Lung (tissue), 11 donors: ENCODE measurements at regions not wholly inside any gene's neighbourhood (a gene's known extent, or its start where the extent isn't known, plus 50 kb on each side); places are given as distances from the start of the nearest gene placed in this dataset.
A peak's percentile ranks its signal among the peaks of the same experiment; 100 is the strongest.

Experiments used
- ATAC-seq: fragments of 200-7000 bp; cut with Tn5 transposase; one replicate; pipeline ENCODE4 v1.9.1; 2020; ENCODE audit warnings: moderate number of reproducible peaks; ENCODE audit not compliant: insufficient read depth, low FRiP score
- DNase-seq, 3 donors: peaks; one replicate each; pipeline ENCODE4 v3.0.0-alpha.2; 2013 to 2017
- H3K27ac ChIP-seq, 2 donors: one replicate each; pipeline ENCODE4 v1.5.1; 2013; ENCODE audit warnings: mild to moderate bottlenecking in 2 of 2, moderate library complexity in 2 of 2, control low read depth in 1 of 2, inconsistent platforms in 1 of 2, low read depth in 1 of 2, low read length in 1 of 2
- H3K27me3 ChIP-seq, 3 donors: one replicate each; pipeline ENCODE4 v1.5.1; 2013; ENCODE audit warnings: low read length in 2 of 3; ENCODE audit not compliant: control insufficient read depth in 3 of 3, insufficient read depth in 3 of 3
- H3K36me3 ChIP-seq, 4 donors: one replicate each; pipeline ENCODE4 v1.5.1; 2013; ENCODE audit warnings: low read length in 4 of 4, mild to moderate bottlenecking in 1 of 4, moderate library complexity in 1 of 4; ENCODE audit not compliant: control insufficient read depth in 4 of 4, insufficient read depth in 4 of 4
- H3K4me1 ChIP-seq, 5 donors: one replicate each; pipeline ENCODE4 v1.5.1; 2013; ENCODE audit warnings: low read length in 5 of 5, mild to moderate bottlenecking in 2 of 5, moderate library complexity in 1 of 5; ENCODE audit not compliant: control insufficient read depth in 5 of 5, insufficient read depth in 5 of 5
- H3K4me3 ChIP-seq: one replicate; pipeline ENCODE4 v1.5.1; 2013; ENCODE audit warnings: mild to moderate bottlenecking, control low read depth, moderate library complexity
- H3K9ac ChIP-seq, 2 donors: one replicate each; pipeline ENCODE4 v1.5.1; 2013; ENCODE audit warnings: low read length in 2 of 2, control low read depth in 1 of 2; ENCODE audit not compliant: insufficient read depth in 1 of 2
- H3K9me3 ChIP-seq, 4 donors: one replicate each; pipeline ENCODE4 v1.5.1; 2013; ENCODE audit warnings: low read length in 3 of 4, mild to moderate bottlenecking in 1 of 4, moderate library complexity in 1 of 4; ENCODE audit not compliant: control insufficient read depth in 4 of 4, insufficient read depth in 3 of 4
- CTCF ChIP-seq: IDR thresholded peaks from 2 replicates; pipeline ENCODE4 v1.5.1; 2012; ENCODE audit warnings: mild to moderate bottlenecking; ENCODE audit errors: control extremely low read depth, extremely low read depth
- WGBS, 2 donors: extraction: QIAGEN DNeasy Blood & Tissue Kit; methylation state at CpG; one replicate each; pipeline ENCODE4 v1.1.7; 2013; 5-methylcytosine and 5-hydroxymethylcytosine counted together
- donor health status: control.
- donor health status: control.
- donor health status: Bipolar disorder and iron deficiency.
- donor health status: healthy.
- donor health status: DM: yes; HTN: yes; CAD: no.

GRCh38 chr13:39913928-39914327, 258.5 kb downstream of the COG6 start:
- Histone ChIP-seq H3K27ac (peak overlapping the region in 1 of 2 donors; percentile 42), H3K9ac (no peak overlapping the region), H3K4me3 (no peak overlapping the region), H3K27me3 (peaks cover 0 to 2% (median 0%) of the 10 kb centered on the region in 3 donors), H3K36me3 (no peaks in the 10 kb centered on the region), H3K4me1 (peaks cover 0 to 14% (median 2%) of the 10 kb centered on the region in 5 donors), H3K9me3 (no peaks in the 10 kb centered on the region)
- peak in 1 of 3 donors; percentile 22 for DNase-seq
- WGBS, 2 donors = 44 to 47% methylated on average over 2 of the region's 2 CpGs
- no peak for ATAC-seq
- no peak for TF ChIP-seq CTCF

- ATAC-seq = no peak
- no peak overlapping the region for H3K27ac ChIP-seq
- TF ChIP-seq CTCF = no peak
Observed at GRCh38 chr13:39915418-39915817, 260.0 kb downstream of the COG6 start.

GRCh38 chr13:39916330-39916729, 260.9 kb downstream of the COG6 start:
- DNase-seq (no peak), ATAC-seq (no peak)
- no peaks in the 10 kb centered on the region for H3K36me3 ChIP-seq
- H3K9ac ChIP-seq = no peak overlapping the region
- H3K9me3 ChIP-seq = peaks cover 0 to under 1% (median 0%) of the 10 kb centered on the region in 4 donors
- H3K27ac ChIP-seq = no peak overlapping the region
- WGBS, 2 donors = 96 to 97% methylated on average over 2 of the region's 2 CpGs
- TF ChIP-seq CTCF = no peak
- H3K4me3 ChIP-seq = no peak overlapping the region
- peaks cover 0 to 5% (median 2%) of the 10 kb centered on the region in 5 donors for H3K4me1 ChIP-seq
- H3K27me3 ChIP-seq = peaks cover 0 to 2% (median 0%) of the 10 kb centered on the region in 3 donors

More at GRCh38 chr13:39915418-39915817, 260.0 kb downstream of the COG6 start:
- H3K36me3 ChIP-seq = no peaks in the 10 kb centered on the region
- H3K9ac ChIP-seq = no peak overlapping the region
- H3K4me1 ChIP-seq = peaks cover 0 to 11% (median 2%) of the 10 kb centered on the region in 5 donors
- H3K27me3 ChIP-seq = peaks cover 0 to 2% (median 0%) of the 10 kb centered on the region in 3 donors
- no peak overlapping the region for H3K4me3 ChIP-seq
- no peak for DNase-seq
- no peaks in the 10 kb centered on the region for H3K9me3 ChIP-seq
